ENCODE measurements at regions not wholly inside any gene's neighbourhood (a gene's known extent, or its start where the extent isn't known, plus 50 kb on each side); places are given as distances from the start of the nearest gene placed in this dataset.

GRCh38 chr12:58564721-58565120 is 355.6 kb downstream of the LRIG3 start:
- no peak for DNase-seq
- no peaks in the 10 kb centered on the region for H4K20me1 ChIP-seq (ENCODE audit: insufficient read depth)
- H3K9me3 ChIP-seq = no peaks in the 10 kb centered on the region
- no peak overlapping the region for H3K4me3 ChIP-seq (ENCODE audit: low read depth in 2 of 2, low read length in 1 of 2)
- CTCF ChIA-PET = interaction anchor here (0.9 to 1.0 kb wide), 2 partner anchors 11 to 25 kb away, joined by 3 read pairs; no protein-coding TSS in a partner anchor
- H3K36me3 ChIP-seq (replicated peaks in 1 of 2; ENCODE audit: control insufficient read depth in 1 of 2, insufficient read depth in 2 of 2, low read length in 1 of 2) = no peaks in the 10 kb centered on the region
- POLR2A ChIA-PET = no interaction called here
- H3K9ac ChIP-seq = no peak overlapping the region
- H3K79me2 ChIP-seq (ENCODE audit: insufficient read depth) = no peaks in the 10 kb centered on the region
- no peaks in the 10 kb centered on the region for H3F3A ChIP-seq (replicated peaks; ENCODE audit: insufficient read depth)
- no peak for TF ChIP-seq EZH2phosphoT487 (IDR thresholded peaks at IDR 0.05; ENCODE audit: borderline replicate concordance, low read depth)
- WGBS (ENCODE audit: low lambda C conversion rate) = 0% methylated on average over 1 of the region's 1 CpG
- peaks cover 22% of the 10 kb centered on the region; the same call in 1 of the 2 replicates for H3K27me3 ChIP-seq (ENCODE audit: insufficient read depth)
- no peak overlapping the region for H3K27ac ChIP-seq (ENCODE audit: low read depth in 2 of 2, low read length in 1 of 2)
- H2AFZ ChIP-seq (ENCODE audit: low read depth) = no peak overlapping the region
- H3K4me2 ChIP-seq = no peak overlapping the region
- H3K4me1 ChIP-seq (ENCODE audit: control insufficient read depth in 1 of 2, insufficient read depth in 2 of 2, low read depth in 1 of 2, low read length in 1 of 2) = no peaks in the 10 kb centered on the region
- no peaks in the 10 kb centered on the region for H3K9me2 ChIP-seq

GRCh38 chr12:58566599-58566998 is 353.7 kb downstream of the LRIG3 start:
- Histone ChIP-seq H2AFZ (ENCODE audit: low read depth) (no peak overlapping the region), H3K4me2 (no peak overlapping the region; the same call in 1 of the 2 replicates)
- WGBS (ENCODE audit: low lambda C conversion rate) = 19% methylated on average over 3 of the region's 3 CpGs

GRCh38 chr12:58567189-58567588 is 353.1 kb downstream of the LRIG3 start:
- Histone ChIP-seq H3K9me3 (no peaks in the 10 kb centered on the region), H2AFZ (ENCODE audit: low read depth) (no peak overlapping the region), H3K9ac (no peak overlapping the region), H3K9me2 (no peaks in the 10 kb centered on the region), H3K4me2 (no peak overlapping the region), H3K27ac (ENCODE audit: low read depth in 2 of 2, low read length in 1 of 2) (no peak overlapping the region), H3K27me3 (ENCODE audit: insufficient read depth) (peaks cover 13% of the 10 kb centered on the region; the same call in 1 of the 2 replicates), H3F3A (replicated peaks; ENCODE audit: insufficient read depth) (no peaks in the 10 kb centered on the region), H3K36me3 (replicated peaks in 1 of 2; ENCODE audit: control insufficient read depth in 1 of 2, insufficient read depth in 2 of 2, low read length in 1 of 2) (no peaks in the 10 kb centered on the region), H3K4me1 (ENCODE audit: control insufficient read depth in 1 of 2, insufficient read depth in 2 of 2, low read depth in 1 of 2, low read length in 1 of 2) (no peaks in the 10 kb centered on the region), H3K79me2 (ENCODE audit: insufficient read depth) (no peaks in the 10 kb centered on the region), H3K4me3 (ENCODE audit: low read depth in 2 of 2, low read length in 1 of 2) (no peak overlapping the region), H4K20me1 (ENCODE audit: insufficient read depth) (no peaks in the 10 kb centered on the region)
- TF ChIP-seq REST (IDR thresholded peaks at IDR 0.05; ENCODE audit: low read depth, low read length) = no peak
- no peak for TF ChIP-seq IRF3 (IDR thresholded peaks at IDR 0.05; ENCODE audit: low read depth, low read length)
- TF ChIP-seq EP300 (IDR thresholded peaks at IDR 0.05; ENCODE audit: borderline replicate concordance in 1 of 2, low read depth in 1 of 2, low read length in 1 of 2) = no peak
- no peak for TF ChIP-seq NRF1 (IDR thresholded peaks at IDR 0.05; ENCODE audit: low read depth, low read length)
- no peak for TF ChIP-seq MAX (IDR thresholded peaks at IDR 0.05; ENCODE audit: low read depth)
- TF ChIP-seq FOXJ3 (CRISPR knock-in tag; IDR thresholded peaks at IDR 0.05) = no peak
- TF ChIP-seq CHD2 (IDR thresholded peaks at IDR 0.05; ENCODE audit: low read length, partially characterized antibody) = no peak
- TF ChIP-seq ELF1 (IDR thresholded peaks at IDR 0.05) = no peak
- no peak for TF ChIP-seq USF1 (IDR thresholded peaks at IDR 0.05; ENCODE audit: borderline replicate concordance, low read depth)
- ChIA-PET POLR2A (no interaction called here), CTCF (no interaction called here)
- 12% methylated on average over 1 of the region's 1 CpG for WGBS (ENCODE audit: low lambda C conversion rate)
- no peak for DNase-seq

More at GRCh38 chr12:58566599-58566998, 353.7 kb downstream of the LRIG3 start:
- TF ChIP-seq FOSL2 (IDR thresholded peaks at IDR 0.05; ENCODE audit: borderline replicate concordance, low read depth) = peak; percentile 31; the same call in 1 of the 2 replicates
- peak; percentile 74 for TF ChIP-seq TCF12 (IDR thresholded peaks at IDR 0.05)
- TF ChIP-seq USF1 (IDR thresholded peaks at IDR 0.05; ENCODE audit: borderline replicate concordance, low read depth) = no peak
- no peak for TF ChIP-seq POLR2AphosphoS5 (IDR thresholded peaks at IDR 0.05; ENCODE audit: low read depth, low read length)
- 0 out of 4 replicates have a peak, but pooled peaks of 1 of the 2 experiments have one; percentile 10 for TF ChIP-seq EP300 (IDR thresholded peaks at IDR 0.05; ENCODE audit: borderline replicate concordance in 1 of 2, low read depth in 1 of 2, low read length in 1 of 2)
- Histone ChIP-seq H3K36me3 (replicated peaks in 1 of 2; ENCODE audit: control insufficient read depth in 1 of 2, insufficient read depth in 2 of 2, low read length in 1 of 2) (no peaks in the 10 kb centered on the region), H3K9me3 (no peaks in the 10 kb centered on the region), H3K9ac (no peak overlapping the region), H3K9me2 (no peaks in the 10 kb centered on the region), H3K79me2 (ENCODE audit: insufficient read depth) (no peaks in the 10 kb centered on the region), H3K4me3 (ENCODE audit: low read depth in 2 of 2, low read length in 1 of 2) (no peak overlapping the region), H3K27me3 (ENCODE audit: insufficient read depth) (peaks cover 19% of the 10 kb centered on the region; the same call in 1 of the 2 replicates), H4K20me1 (ENCODE audit: insufficient read depth) (no peaks in the 10 kb centered on the region), H3K27ac (ENCODE audit: low read depth in 2 of 2, low read length in 1 of 2) (no peak overlapping the region), H3K4me1 (ENCODE audit: control insufficient read depth in 1 of 2, insufficient read depth in 2 of 2, low read depth in 1 of 2, low read length in 1 of 2) (no peaks in the 10 kb centered on the region), H3F3A (replicated peaks; ENCODE audit: insufficient read depth) (no peaks in the 10 kb centered on the region)
- no peak for DNase-seq
- ChIA-PET CTCF (no interaction called here), POLR2A (no interaction called here)
